MM.1S (cell line): ENCODE measurements at regions not wholly inside any gene's neighbourhood (a gene's known extent, or its start where the extent isn't known, plus 50 kb on each side); places are given as distances from the start of the nearest gene placed in this dataset.

Experiments
- EZH2 ChIP-seq: fragments of 300-600 bp; sonication (generic); optimal IDR thresholded peaks from 2 replicates; pipeline ENCODE3; 2017; ENCODE audit warnings: low read depth, mild to moderate bottlenecking, antibody characterized with exemption, low read length, mixed read lengths
- EZH2phosphoT487 ChIP-seq: fragments of 300-600 bp; sonication (generic); IDR thresholded peaks from 2 replicates; pipeline ENCODE4 v1.6.1; 2018; ENCODE audit warnings: antibody characterized with exemption, low read length
- TF ChIP-seq, protein P1 (sequence below): fragments of 300-600 bp; sonication (generic); IDR thresholded peaks from 2 replicates; pipeline ENCODE4 v1.5.1; 2016; ENCODE audit warnings: antibody characterized with exemption, low read length, mixed read lengths

DNA sequence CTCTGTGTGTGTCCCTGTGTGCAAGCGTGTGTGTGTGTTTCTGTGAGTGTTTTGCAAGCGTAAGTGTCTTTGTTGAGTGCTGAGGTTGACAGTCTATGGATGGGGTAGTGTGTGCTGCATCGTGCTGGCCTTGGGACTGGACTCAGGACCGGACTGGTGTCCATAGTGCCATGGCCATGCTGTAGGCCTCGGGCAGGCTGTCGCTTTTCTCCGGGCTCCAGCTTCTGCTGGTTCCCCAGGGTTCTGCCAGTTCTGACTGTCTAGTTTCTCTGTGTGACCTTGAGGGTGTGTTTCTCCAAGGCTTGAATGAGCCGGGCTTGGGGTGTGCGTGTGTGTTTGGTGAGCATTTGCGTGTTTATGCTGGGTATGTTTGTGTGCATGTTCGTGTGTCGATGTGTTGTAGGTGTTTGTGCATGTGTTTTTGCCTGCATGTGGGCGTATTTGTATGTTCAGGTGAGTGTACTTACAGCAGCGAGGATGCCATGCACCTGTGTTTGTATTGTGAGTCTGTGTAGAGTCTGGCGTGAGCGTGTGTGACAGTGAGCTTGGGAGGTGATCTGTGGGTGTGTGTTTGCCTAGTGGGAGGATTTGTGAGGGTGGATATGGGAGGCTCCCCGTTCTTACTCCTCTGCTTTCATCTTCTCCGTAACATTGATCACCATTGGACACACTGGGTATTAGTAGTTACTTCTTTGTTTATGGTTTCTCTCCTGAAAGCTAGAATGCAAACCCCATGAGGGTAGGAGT lies 51.7 kb upstream of the POU3F1 start:
- TF ChIP-seq, protein P1, sequence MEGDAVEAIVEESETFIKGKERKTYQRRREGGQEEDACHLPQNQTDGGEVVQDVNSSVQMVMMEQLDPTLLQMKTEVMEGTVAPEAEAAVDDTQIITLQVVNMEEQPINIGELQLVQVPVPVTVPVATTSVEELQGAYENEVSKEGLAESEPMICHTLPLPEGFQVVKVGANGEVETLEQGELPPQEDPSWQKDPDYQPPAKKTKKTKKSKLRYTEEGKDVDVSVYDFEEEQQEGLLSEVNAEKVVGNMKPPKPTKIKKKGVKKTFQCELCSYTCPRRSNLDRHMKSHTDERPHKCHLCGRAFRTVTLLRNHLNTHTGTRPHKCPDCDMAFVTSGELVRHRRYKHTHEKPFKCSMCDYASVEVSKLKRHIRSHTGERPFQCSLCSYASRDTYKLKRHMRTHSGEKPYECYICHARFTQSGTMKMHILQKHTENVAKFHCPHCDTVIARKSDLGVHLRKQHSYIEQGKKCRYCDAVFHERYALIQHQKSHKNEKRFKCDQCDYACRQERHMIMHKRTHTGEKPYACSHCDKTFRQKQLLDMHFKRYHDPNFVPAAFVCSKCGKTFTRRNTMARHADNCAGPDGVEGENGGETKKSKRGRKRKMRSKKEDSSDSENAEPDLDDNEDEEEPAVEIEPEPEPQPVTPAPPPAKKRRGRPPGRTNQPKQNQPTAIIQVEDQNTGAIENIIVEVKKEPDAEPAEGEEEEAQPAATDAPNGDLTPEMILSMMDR = no peak
- TF ChIP-seq EZH2 (no peak), EZH2phosphoT487 (no peak)
